Cardiac fibroblast (primary cell): ENCODE measurements at regions not wholly inside any gene's neighbourhood (a gene's known extent, or its start where the extent isn't known, plus 50 kb on each side); places are given as distances from the start of the nearest gene placed in this dataset.
"Not testable (repeated sequence)": the region's sequence is repeated elsewhere in the genome, so short reads cannot be mapped to it uniquely, and the experiment has no call there.

Experiments used
- DNase-seq, 2 donors: peaks; one replicate each; pipeline versions ENCODE4 v3.0.0 to v3.0.0-alpha.2; 2010; ENCODE audit warnings: low read depth in 2 of 2
- H3K4me3 ChIP-seq, 2 donors: replicated peaks in 1 of 2; 1 replicate in 1 of 2; 2 replicates in 1 of 2; pipeline ENCODE4 v1.5.1; 2011; ENCODE audit warnings: low read depth in 2 of 2, low read length in 2 of 2, mild to moderate bottlenecking in 2 of 2, moderate library complexity in 1 of 2
- TF ChIP-seq, protein P1 (sequence below): IDR thresholded peaks from one replicate; pipeline ENCODE4 v1.5.1; 2011; ENCODE audit warnings: low read depth, mild to moderate bottlenecking, low read length, inconsistent platforms

DNA sequence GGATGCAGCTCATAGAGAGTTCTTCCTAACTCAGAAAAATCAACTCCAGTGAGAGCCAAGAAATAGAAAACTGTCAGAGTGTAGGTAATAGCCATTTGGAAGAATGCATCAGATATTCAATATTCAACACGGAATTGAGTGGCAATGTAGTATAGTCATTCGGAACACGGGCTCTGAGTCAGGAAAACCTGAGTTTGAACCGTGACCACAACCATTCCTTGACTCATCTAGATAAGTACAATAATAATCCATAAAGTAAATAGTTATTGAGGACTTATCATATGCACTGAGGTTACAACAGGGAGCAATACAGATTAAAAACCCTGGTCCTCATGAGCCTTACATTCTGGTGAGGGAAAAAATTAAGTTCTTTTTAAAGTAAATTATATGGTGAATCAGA is 62.6 kb upstream of the PHF21A start:
- H3K4me3 ChIP-seq = no peak overlapping the region
- peak in 1 of 2 donors; percentile 60 for DNase-seq
- TF ChIP-seq, protein P1, sequence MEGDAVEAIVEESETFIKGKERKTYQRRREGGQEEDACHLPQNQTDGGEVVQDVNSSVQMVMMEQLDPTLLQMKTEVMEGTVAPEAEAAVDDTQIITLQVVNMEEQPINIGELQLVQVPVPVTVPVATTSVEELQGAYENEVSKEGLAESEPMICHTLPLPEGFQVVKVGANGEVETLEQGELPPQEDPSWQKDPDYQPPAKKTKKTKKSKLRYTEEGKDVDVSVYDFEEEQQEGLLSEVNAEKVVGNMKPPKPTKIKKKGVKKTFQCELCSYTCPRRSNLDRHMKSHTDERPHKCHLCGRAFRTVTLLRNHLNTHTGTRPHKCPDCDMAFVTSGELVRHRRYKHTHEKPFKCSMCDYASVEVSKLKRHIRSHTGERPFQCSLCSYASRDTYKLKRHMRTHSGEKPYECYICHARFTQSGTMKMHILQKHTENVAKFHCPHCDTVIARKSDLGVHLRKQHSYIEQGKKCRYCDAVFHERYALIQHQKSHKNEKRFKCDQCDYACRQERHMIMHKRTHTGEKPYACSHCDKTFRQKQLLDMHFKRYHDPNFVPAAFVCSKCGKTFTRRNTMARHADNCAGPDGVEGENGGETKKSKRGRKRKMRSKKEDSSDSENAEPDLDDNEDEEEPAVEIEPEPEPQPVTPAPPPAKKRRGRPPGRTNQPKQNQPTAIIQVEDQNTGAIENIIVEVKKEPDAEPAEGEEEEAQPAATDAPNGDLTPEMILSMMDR = no peak

DNA sequence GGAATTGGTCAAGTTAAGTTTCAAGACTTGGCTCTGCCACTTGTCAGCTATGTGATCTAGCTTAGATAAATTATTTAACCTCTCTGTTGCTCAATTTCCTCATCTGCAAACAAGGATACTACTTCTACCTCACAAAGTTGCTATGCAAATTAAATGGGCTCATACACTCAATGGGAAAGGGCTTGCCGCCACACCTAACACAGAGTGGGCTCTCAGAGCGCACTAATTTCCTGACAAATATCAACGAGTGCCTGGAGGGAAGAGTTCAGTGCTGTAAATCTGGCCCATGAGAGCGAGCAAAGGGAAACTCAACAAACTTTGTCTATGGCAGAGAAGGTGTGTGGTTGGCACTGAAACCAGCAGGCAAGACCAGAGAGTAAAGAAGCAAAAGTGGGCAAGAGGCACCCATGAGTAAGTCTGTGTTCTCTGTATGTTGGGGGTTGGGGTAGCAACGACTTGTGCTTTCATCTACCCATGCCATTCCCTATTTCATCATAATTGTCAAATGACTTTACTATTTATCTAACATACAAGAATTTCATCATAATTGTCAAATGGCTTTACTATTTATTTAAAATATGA is 60.7 kb upstream of the PHF21A start:
- DNase-seq = no peak
- TF ChIP-seq, protein P1 = no peak
- H3K4me3 ChIP-seq = no peak overlapping the region

DNA sequence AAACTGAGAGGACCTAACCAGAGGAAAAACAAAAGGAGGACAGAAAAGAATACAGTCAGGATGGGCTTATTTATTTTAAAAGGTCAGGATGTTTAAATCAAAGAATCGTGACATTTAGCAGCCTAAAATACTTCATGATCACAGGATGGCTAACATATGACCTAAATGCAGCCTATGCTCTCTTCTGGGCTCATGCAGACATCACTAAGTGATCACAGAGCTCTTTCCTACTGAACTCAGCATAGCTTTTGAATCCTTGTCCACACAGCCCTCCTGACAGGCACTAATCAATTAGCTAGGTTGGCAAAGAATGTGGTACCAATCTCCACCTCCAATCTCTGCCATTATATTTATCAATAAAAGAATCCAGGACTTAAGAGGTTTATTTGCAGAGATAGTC is 60.1 kb upstream of the PHF21A start:
- H3K4me3 ChIP-seq = no peak overlapping the region
- TF ChIP-seq, protein P1 = no peak
- no peak for DNase-seq

DNA sequence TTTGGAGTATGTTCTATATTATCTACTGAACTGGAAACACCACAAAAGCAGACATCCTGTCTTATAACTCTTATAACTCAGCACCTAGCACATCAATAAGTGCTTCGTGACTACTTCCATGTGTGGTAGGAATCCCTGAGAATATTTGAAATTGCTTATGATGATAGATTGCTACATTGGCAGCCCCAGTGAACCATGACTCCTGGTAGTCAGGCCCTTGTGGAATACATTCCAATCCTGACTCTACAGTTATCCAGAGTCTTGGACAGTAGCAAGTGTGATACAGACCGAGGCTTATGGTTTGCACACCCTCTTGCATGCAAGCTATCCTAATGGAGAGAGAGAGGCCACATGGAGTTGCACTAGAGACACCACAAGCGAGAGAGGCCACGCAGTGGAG is 59.5 kb upstream of the PHF21A start:
- no peak overlapping the region for H3K4me3 ChIP-seq
- TF ChIP-seq, protein P1 = no peak
- no peak for DNase-seq

DNA sequence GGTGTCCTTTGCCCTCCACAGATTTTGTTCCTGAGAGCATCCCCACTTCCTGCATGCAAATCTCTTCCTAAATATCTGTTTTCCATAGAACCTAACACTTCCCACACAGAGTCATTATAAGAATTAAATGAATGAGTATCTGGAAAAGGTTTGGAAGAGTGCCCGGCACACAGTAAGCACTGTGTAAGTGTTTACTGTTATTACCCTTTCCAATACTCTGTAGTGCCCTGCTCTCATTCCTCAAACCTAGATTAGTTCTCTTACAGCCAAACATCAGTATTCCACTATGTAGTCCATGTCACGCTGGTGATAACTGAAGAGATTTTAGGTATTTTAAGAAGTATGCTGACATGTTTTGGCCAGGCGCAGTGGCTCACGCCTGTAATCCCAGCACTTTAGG is 57.3 kb upstream of the PHF21A start:
- H3K4me3 ChIP-seq = no peak overlapping the region
- TF ChIP-seq, protein P1 = no peak
- no peak for DNase-seq

DNA sequence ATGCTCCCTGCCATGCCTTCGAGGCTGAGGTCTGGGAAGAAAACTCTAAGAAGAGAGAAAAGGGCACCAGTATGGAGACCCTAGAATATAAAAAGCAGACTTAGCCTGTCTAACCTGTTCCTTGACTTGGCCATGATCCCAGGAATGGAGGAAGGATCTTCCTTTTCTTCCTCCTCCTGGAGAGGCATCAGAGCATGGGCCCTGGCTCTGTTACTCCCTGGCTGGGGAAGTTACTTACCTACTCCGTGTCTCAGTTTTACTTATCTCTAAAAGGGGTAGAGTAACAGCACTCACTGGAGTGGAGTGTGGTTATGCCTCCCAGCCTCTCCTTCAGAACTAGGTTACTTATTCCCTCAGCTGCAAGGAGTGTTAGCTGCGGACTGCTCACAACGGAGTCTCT is 55.2 kb upstream of the PHF21A start:
- no peak for DNase-seq
- no peak overlapping the region for H3K4me3 ChIP-seq
- TF ChIP-seq, protein P1 = no peak

DNA sequence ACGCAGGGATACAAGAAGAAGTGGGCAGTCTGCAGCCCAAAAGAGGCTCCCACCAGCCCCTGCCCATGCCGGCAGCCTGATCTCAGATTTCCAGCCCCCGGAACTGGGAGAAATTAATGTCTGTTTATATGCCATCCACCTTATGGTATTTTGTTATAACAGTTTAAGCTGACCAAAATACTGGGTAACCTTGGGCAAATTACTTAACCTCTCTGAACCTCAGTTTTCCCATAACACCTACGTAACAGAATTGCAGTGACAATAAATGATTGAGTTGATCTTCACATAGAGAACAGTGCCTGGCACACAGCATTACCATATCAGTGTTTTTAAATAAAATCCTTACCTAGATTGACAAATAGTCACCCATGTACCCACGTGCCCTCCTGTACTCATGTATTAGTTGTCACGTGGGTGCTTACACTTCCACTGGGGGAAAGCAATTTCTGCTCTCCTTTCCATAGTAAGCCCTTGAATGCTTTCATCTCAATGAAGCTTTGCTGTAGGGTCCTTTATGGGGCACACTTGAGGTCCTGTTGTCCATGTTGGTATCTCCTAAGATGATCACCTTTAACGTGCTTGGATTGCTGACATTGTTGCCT is 54.2 kb upstream of the PHF21A start:
- TF ChIP-seq, protein P1 = no peak
- no peak for DNase-seq
- H3K4me3 ChIP-seq = no peak overlapping the region

DNA sequence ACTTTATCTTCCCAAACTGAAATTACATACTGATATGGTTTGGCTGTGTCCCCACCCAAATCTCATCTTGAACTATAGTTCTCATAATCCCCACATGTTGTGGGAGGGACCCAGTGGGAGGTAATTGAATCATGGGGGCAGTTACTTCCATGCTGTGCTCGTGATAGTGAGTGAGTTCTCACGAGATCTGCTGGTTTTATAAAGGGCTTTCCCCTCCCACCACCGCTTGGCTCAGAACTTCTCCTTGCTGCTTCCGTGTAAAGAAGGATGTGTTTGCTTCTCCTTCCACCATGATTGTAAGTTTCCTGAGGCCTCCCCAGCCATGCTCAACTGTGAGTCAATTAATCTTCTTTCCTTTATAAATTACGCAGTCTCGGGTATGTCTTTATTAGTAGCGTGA is 50.4 kb upstream of the PHF21A start:
- DNase-seq = not testable (repeated sequence)

More for the DNA sequence above, 50.4 kb upstream of the PHF21A start:
- H3K4me3 ChIP-seq = not testable (repeated sequence)
